HCT116 (cell line): ENCODE measurements at regions not wholly inside any gene's neighbourhood (a gene's known extent, or its start where the extent isn't known, plus 50 kb on each side); places are given as distances from the start of the nearest gene placed in this dataset.

Experiments
- CTCF ChIP-seq, 3 experiments: fragments of 200-600 bp in 1 of 3; sonication (generic) in 1 of 3; IDR thresholded peaks in 2 of 3; conservative IDR thresholded peaks in 1 of 3; 2 replicates each; pipeline ENCODE4 v1.5.1; 2012 to 2017; ENCODE audit warnings: low read depth in 2 of 3, low read length in 2 of 3, antibody characterized with exemption in 1 of 3, borderline replicate concordance in 1 of 3, control low read depth in 1 of 3, mild to moderate bottlenecking in 1 of 3, mixed read lengths in 1 of 3, mixed run types in 1 of 3, moderate library complexity in 1 of 3; ENCODE audit not compliant: insufficient read depth in 1 of 3
- EZH2phosphoT487 ChIP-seq: fragments of 200-600 bp; IDR thresholded peaks from 2 replicates; pipeline ENCODE4 v1.6.1; 2018; ENCODE audit warnings: antibody characterized with exemption, borderline replicate concordance
- REST ChIP-seq: IDR thresholded peaks from 2 replicates; pipeline ENCODE4 v1.6.1; 2012; ENCODE audit warnings: low read depth

GRCh38 chr15:47844437-47844836 is 127.1 kb downstream of the SEMA6D start:
- TF ChIP-seq REST (no peak), EZH2phosphoT487 (no peak), CTCF (IDR thresholded peaks at IDR 0.05 in 2 of 3, conservative IDR thresholded peaks at IDR 0.05 in 1 of 3; ENCODE audit: borderline replicate concordance in 1 of 3, insufficient read depth in 1 of 3, low read depth in 2 of 3, low read length in 2 of 3) (no peak)
